GM19438 (cell line): ENCODE measurements at regions not wholly inside any gene's neighbourhood (a gene's known extent, or its start where the extent isn't known, plus 50 kb on each side); places are given as distances from the start of the nearest gene placed in this dataset.
"Not testable (repeated sequence)": the region's sequence is repeated elsewhere in the genome, so short reads cannot be mapped to it uniquely, and the experiment has no call there.

ENCODE experiments used
- ATAC-seq: cut with Tn5 transposase; IDR thresholded peaks from one replicate; pipeline ENCODE4 v1.9.1; 2021; ENCODE audit warnings: low read depth; ENCODE audit not compliant: unreplicated experiment

- ATAC-seq = peak; percentile 100
Observed at GRCh38 chr9:41273549-41274267, 84.6 kb upstream of the ZNG1F start.

DNA sequence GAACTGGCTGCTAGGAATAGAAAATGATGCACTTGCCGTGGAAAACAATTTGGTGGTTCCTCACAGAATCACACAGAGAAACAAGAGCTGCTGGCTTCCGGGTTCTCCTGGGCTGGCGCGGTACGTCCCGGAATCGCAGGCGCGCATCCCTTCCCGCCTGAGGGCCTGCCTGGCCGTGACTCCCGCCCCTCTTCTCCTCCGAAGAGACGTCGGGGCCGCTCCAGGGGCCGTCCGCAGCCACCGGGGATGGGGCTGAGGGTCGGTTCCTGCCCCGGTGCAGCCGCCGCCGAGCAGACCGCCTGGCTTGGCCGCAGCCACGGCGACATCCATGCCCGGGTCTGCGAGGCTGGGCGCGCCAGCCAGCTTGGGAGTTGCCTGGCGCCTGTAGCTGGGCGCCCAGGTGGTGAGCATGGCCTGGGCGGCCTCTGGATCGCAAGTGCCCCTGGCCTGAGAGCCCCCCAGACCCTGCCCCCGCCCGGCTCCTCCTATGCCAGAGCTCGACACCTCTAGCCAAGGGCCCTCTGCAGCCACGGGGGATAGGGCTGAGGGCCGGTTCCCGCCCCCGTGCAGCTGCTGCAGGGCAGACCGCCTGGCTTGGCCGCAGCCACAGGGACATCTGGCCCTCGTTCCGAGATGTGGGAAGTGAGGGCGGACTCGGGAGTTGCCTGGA lies 83.9 kb upstream of the ZNG1F start:
- ATAC-seq = peak; percentile 31

DNA sequence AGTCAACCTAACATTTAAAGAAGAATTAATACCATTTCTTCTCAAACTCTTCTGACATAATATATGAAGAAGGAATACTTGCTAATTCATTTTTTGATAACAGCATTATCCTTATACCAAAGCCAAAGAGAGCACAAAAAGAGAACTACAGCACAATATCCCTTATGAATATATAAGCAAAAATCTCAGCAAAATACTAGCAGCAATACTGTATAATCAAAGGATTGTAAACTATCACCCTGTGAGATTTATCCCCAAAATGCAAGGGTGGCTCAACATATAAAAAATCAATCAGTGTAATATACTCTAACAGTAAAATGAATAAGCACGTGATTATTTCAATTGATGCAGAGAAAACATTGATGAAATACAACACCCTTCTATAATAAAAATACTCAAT lies 81.9 kb upstream of the ZNG1F start:
- ATAC-seq = not testable (repeated sequence)

- not testable (repeated sequence) for ATAC-seq
Observed at GRCh38 chr9:41269471-41269870, 80.4 kb upstream of the ZNG1F start.

GRCh38 chr9:41269054-41269453 lies 79.9 kb upstream of the ZNG1F start:
- not testable (repeated sequence) for ATAC-seq

DNA sequence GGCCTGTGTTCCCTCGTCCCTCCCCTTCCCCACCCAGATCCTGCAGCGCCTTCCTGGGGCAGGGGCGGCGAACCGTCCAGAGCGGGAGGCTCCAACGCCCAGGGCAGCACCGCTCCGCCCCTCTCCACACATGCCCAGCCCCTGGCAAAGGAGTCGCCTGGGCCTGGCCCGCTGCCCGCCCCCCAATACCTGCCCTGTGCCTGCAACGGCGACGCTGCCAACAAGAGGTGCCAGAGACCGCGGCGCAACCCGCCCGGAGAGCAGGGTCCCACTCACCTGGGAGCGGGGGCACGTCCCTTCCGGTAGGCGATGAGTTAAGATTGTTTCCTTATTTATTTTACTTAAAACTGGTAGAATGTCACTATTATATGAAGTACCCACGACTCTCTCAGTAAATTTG lies 77.5 kb upstream of the ZNG1F start:
- ATAC-seq = not testable (repeated sequence)

DNA sequence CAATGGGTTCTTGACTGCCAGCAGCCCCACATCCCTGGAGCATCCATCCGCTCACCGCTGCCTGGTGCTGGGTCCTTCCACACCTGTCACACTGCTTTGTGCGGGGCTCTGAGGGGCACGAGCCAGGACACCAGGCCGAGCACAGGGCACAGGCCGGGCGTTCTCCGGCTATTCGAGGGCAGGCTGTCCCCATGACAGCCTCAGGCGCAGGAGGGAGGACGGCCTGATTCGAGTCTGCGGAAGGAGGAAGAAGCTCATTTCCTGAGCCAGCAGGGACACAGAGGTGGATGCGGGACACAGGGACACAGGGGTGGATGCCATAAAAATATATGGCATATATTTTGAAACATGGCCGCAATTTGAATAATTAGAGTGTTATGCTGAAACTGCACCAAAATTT lies 76.9 kb upstream of the ZNG1F start:
- ATAC-seq = not testable (repeated sequence)

GRCh38 chr9:41251973-41252372 lies 62.9 kb upstream of the ZNG1F start:
- ATAC-seq = not testable (repeated sequence)

DNA sequence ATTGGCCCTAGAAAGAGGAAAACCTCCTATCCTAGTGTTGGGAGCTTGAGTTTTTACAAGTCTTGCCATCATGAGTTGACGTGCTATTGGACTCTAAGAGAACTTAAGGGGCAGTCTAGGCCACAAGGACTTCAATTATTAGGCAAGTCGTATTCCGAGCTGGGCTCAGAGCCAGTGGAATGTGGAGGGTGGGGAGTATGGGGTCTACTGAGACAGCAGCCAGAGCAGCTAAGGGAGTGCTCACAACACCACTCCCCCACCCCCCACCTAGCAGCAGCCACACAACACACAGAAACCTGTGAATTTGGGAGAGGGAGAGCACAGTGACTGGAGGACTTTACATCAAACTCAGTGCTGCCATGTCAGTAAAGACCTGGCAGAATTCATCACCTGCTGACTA lies 62.0 kb upstream of the ZNG1F start:
- ATAC-seq = not testable (repeated sequence)

- ATAC-seq = not testable (repeated sequence)
Observed at GRCh38 chr9:41246702-41247101, 57.6 kb upstream of the ZNG1F start.
